HG03175 (cell line): ENCODE measurements at regions not wholly inside any gene's neighbourhood (a gene's known extent, or its start where the extent isn't known, plus 50 kb on each side); places are given as distances from the start of the nearest gene placed in this dataset.
"Not testable (repeated sequence)": the region's sequence is repeated elsewhere in the genome, so short reads cannot be mapped to it uniquely, and the experiment has no call there.

ENCODE experiments used
- ATAC-seq: cut with Tn5 transposase; IDR thresholded peaks from one replicate; pipeline ENCODE4 v1.9.1; 2021; ENCODE audit warnings: mild to moderate bottlenecking, moderate library complexity; ENCODE audit not compliant: unreplicated experiment

- ATAC-seq = no peak
Measured at GRCh38 chr2:182634386-182634785, 81.7 kb upstream of the DNAJC10 start.

GRCh38 chr2:182636699-182637098 lies 79.4 kb upstream of the DNAJC10 start:
- ATAC-seq = no peak

GRCh38 chr2:182638667-182639066 lies 77.4 kb upstream of the DNAJC10 start:
- ATAC-seq = no peak

- no peak for ATAC-seq
Measured at GRCh38 chr2:182639971-182640370, 76.1 kb upstream of the DNAJC10 start.

- peak; percentile 99 for ATAC-seq
Measured at GRCh38 chr2:182642328-182642727, 73.7 kb upstream of the DNAJC10 start.

GRCh38 chr2:182646763-182647498 lies 69.1 kb upstream of the DNAJC10 start:
- no peak for ATAC-seq

GRCh38 chr2:182647499-182647787 lies 68.6 kb upstream of the DNAJC10 start:
- no peak for ATAC-seq

- ATAC-seq = peak; percentile 55
Measured at GRCh38 chr2:182649316-182649715, 66.7 kb upstream of the DNAJC10 start.

GRCh38 chr2:182650704-182651103 lies 65.4 kb upstream of the DNAJC10 start:
- ATAC-seq = no peak

GRCh38 chr2:182652326-182652725 lies 63.7 kb upstream of the DNAJC10 start:
- ATAC-seq = no peak

GRCh38 chr2:182655750-182656149 lies 60.3 kb upstream of the DNAJC10 start:
- ATAC-seq = no peak

- no peak for ATAC-seq
Measured at GRCh38 chr2:182664212-182664611, 51.8 kb upstream of the DNAJC10 start.

GRCh38 chr2:182665500-182665899 lies 50.6 kb upstream of the DNAJC10 start:
- ATAC-seq = not testable (repeated sequence)
